Effector memory CD8-positive, alpha-beta T cell (primary cell): ENCODE measurements at regions not wholly inside any gene's neighbourhood (a gene's known extent, or its start where the extent isn't known, plus 50 kb on each side); places are given as distances from the start of the nearest gene placed in this dataset.
"Not testable (repeated sequence)": the region's sequence is repeated elsewhere in the genome, so short reads cannot be mapped to it uniquely, and the experiment has no call there.

ENCODE experiments used
- ATAC-seq: fragments of 150-1000 bp; cut with Tn5 transposase; replicated peaks from 2 replicates; pipeline ENCODE4 v1.10.0; 2021; ENCODE audit warnings: mild to moderate bottlenecking, moderate library complexity
- DNase-seq, 3 experiments: peaks; one replicate each; pipeline ENCODE4 v3.0.0; 2021
- H3K27ac Mint-ChIP-seq, 2 donors: one replicate each; pipeline ENCODE4 v1.8.0; 2022; ENCODE audit warnings: mild to moderate bottlenecking in 2 of 2, mixed read lengths in 2 of 2, moderate library complexity in 2 of 2
- H3K27me3 Mint-ChIP-seq, 2 donors: one replicate each; pipeline ENCODE4 v1.8.0; 2022; ENCODE audit warnings: mixed read lengths in 2 of 2
- H3K36me3 Mint-ChIP-seq: one replicate; pipeline ENCODE4 v1.8.0; 2022; ENCODE audit warnings: mild to moderate bottlenecking, moderate library complexity, mixed read lengths; ENCODE audit not compliant: insufficient read depth
- H3K4me1 Mint-ChIP-seq, 2 donors: one replicate each; pipeline ENCODE4 v1.8.0; 2022; ENCODE audit warnings: low read depth in 2 of 2, mixed read lengths in 2 of 2
- H3K4me3 Mint-ChIP-seq, 2 donors: one replicate each; pipeline ENCODE4 v1.8.0; 2022; ENCODE audit warnings: mild to moderate bottlenecking in 2 of 2, mixed read lengths in 2 of 2, moderate library complexity in 2 of 2
- H3K9me3 Mint-ChIP-seq, 2 donors: one replicate each; pipeline ENCODE4 v1.8.0; 2022; ENCODE audit warnings: mixed read lengths in 2 of 2

- DNase-seq (no peak), ATAC-seq (no peak)
- H3K36me3 Mint-ChIP-seq: no peaks in the 10 kb centered on the region
- H3K4me1 Mint-ChIP-seq: no peaks in the 10 kb centered on the region
- H3K27me3 Mint-ChIP-seq: no peaks in the 10 kb centered on the region
- no peaks in the 10 kb centered on the region for H3K9me3 Mint-ChIP-seq
- H3K4me3 Mint-ChIP-seq: no peak overlapping the region
- H3K27ac Mint-ChIP-seq: no peak overlapping the region
Observed at GRCh38 chr4:104549736-104550135, 55.0 kb upstream of the CXXC4 start.

GRCh38 chr4:104559502-104559901 is 64.8 kb upstream of the CXXC4 start:
- Mint-ChIP-seq H3K27me3 (no peaks in the 10 kb centered on the region), H3K36me3 (no peaks in the 10 kb centered on the region), H3K27ac (no peak overlapping the region), H3K4me1 (no peaks in the 10 kb centered on the region), H3K4me3 (no peak overlapping the region), H3K9me3 (peaks cover 0 to 7% of the 10 kb centered on the region in 2 donors)
- no peak for DNase-seq
- ATAC-seq: no peak

- Mint-ChIP-seq H3K9me3 (peaks cover 0 to 2% of the 10 kb centered on the region in 2 donors), H3K36me3 (no peaks in the 10 kb centered on the region), H3K27me3 (peaks cover 0 to 6% of the 10 kb centered on the region in 2 donors), H3K27ac (no peak overlapping the region), H3K4me3 (no peak overlapping the region), H3K4me1 (no peaks in the 10 kb centered on the region)
- ATAC-seq: no peak
- DNase-seq: no peak
Observed at GRCh38 chr4:104571341-104571740, 76.6 kb upstream of the CXXC4 start.

- ATAC-seq: no peak
- no peak overlapping the region for H3K4me3 Mint-ChIP-seq
- DNase-seq: no peak
- H3K27me3 Mint-ChIP-seq: peaks cover 0 to 8% of the 10 kb centered on the region in 2 donors
- no peaks in the 10 kb centered on the region for H3K36me3 Mint-ChIP-seq
- H3K4me1 Mint-ChIP-seq: no peaks in the 10 kb centered on the region
- H3K9me3 Mint-ChIP-seq: no peaks in the 10 kb centered on the region
- no peak overlapping the region for H3K27ac Mint-ChIP-seq
Observed at GRCh38 chr4:104574371-104574770, 79.7 kb upstream of the CXXC4 start.

- Mint-ChIP-seq H3K27ac (no peak overlapping the region), H3K4me3 (no peak overlapping the region), H3K27me3 (peaks cover 0 to 8% of the 10 kb centered on the region in 2 donors), H3K4me1 (no peaks in the 10 kb centered on the region), H3K9me3 (no peaks in the 10 kb centered on the region), H3K36me3 (no peaks in the 10 kb centered on the region)
- ATAC-seq: no peak
- DNase-seq: no peak
Observed at GRCh38 chr4:104575278-104575677, 80.6 kb upstream of the CXXC4 start.

- H3K9me3 Mint-ChIP-seq: no peaks in the 10 kb centered on the region
- no peak for ATAC-seq
Observed at GRCh38 chr4:104577405-104577804, 82.7 kb upstream of the CXXC4 start.

GRCh38 chr4:104581476-104581875 is 86.8 kb upstream of the CXXC4 start:
- not testable (repeated sequence) for H3K36me3 Mint-ChIP-seq, H3K4me3 Mint-ChIP-seq, DNase-seq, H3K27ac Mint-ChIP-seq, ATAC-seq, H3K4me1 Mint-ChIP-seq, H3K9me3 Mint-ChIP-seq, H3K27me3 Mint-ChIP-seq

More at GRCh38 chr4:104577405-104577804, 82.7 kb upstream of the CXXC4 start:
- no peak for DNase-seq
- no peaks in the 10 kb centered on the region for H3K4me1 Mint-ChIP-seq
- no peak overlapping the region for H3K4me3 Mint-ChIP-seq
- H3K27me3 Mint-ChIP-seq: peaks cover 0 to 8% of the 10 kb centered on the region in 2 donors
- no peaks in the 10 kb centered on the region for H3K36me3 Mint-ChIP-seq
- no peak overlapping the region for H3K27ac Mint-ChIP-seq

GRCh38 chr4:104582056-104582455 is 87.4 kb upstream of the CXXC4 start:
- not testable (repeated sequence) for H3K4me1 Mint-ChIP-seq, H3K27ac Mint-ChIP-seq, H3K9me3 Mint-ChIP-seq, H3K36me3 Mint-ChIP-seq, H3K27me3 Mint-ChIP-seq, DNase-seq, H3K4me3 Mint-ChIP-seq, ATAC-seq

- Mint-ChIP-seq H3K4me1 (no peaks in the 10 kb centered on the region), H3K27ac (no peak overlapping the region), H3K4me3 (no peak overlapping the region), H3K36me3 (no peaks in the 10 kb centered on the region), H3K27me3 (no peaks in the 10 kb centered on the region), H3K9me3 (no peaks in the 10 kb centered on the region)
- DNase-seq (no peak), ATAC-seq (no peak)
Observed at GRCh38 chr4:104589264-104589868, 94.7 kb upstream of the CXXC4 start.

- H3K9me3 Mint-ChIP-seq: no peaks in the 10 kb centered on the region
- no peak overlapping the region for H3K4me3 Mint-ChIP-seq
- H3K36me3 Mint-ChIP-seq: no peaks in the 10 kb centered on the region
- DNase-seq (no peak), ATAC-seq (no peak)
- no peaks in the 10 kb centered on the region for H3K4me1 Mint-ChIP-seq
- H3K27ac Mint-ChIP-seq: no peak overlapping the region
- no peaks in the 10 kb centered on the region for H3K27me3 Mint-ChIP-seq
Observed at GRCh38 chr4:104591510-104591911, 96.8 kb upstream of the CXXC4 start.

- Mint-ChIP-seq H3K4me3 (no peak overlapping the region), H3K27me3 (no peaks in the 10 kb centered on the region), H3K4me1 (no peaks in the 10 kb centered on the region), H3K36me3 (no peaks in the 10 kb centered on the region), H3K27ac (no peak overlapping the region), H3K9me3 (no peaks in the 10 kb centered on the region)
- ATAC-seq (no peak), DNase-seq (no peak)
Observed at GRCh38 chr4:104592183-104592582, 97.5 kb upstream of the CXXC4 start.

- H3K27me3 Mint-ChIP-seq: no peaks in the 10 kb centered on the region
- no peaks in the 10 kb centered on the region for H3K36me3 Mint-ChIP-seq
- no peak for DNase-seq
- H3K27ac Mint-ChIP-seq: no peak overlapping the region
- peak overlapping the region in 1 of 2 donors; percentile 20 for H3K4me3 Mint-ChIP-seq
- no peaks in the 10 kb centered on the region for H3K4me1 Mint-ChIP-seq
- H3K9me3 Mint-ChIP-seq: no peaks in the 10 kb centered on the region
- ATAC-seq: no peak
Observed at GRCh38 chr4:104593019-104593418, 98.3 kb upstream of the CXXC4 start.

GRCh38 chr4:104596189-104596588 is 101.5 kb upstream of the CXXC4 start:
- no peaks in the 10 kb centered on the region for H3K9me3 Mint-ChIP-seq
- no peaks in the 10 kb centered on the region for H3K36me3 Mint-ChIP-seq
- H3K4me1 Mint-ChIP-seq: no peaks in the 10 kb centered on the region
- ATAC-seq (no peak), DNase-seq (no peak)
- no peak overlapping the region for H3K27ac Mint-ChIP-seq
- H3K4me3 Mint-ChIP-seq: no peak overlapping the region
- no peaks in the 10 kb centered on the region for H3K27me3 Mint-ChIP-seq

GRCh38 chr4:104615496-104615895 is 120.8 kb upstream of the CXXC4 start:
- no peak overlapping the region for H3K4me3 Mint-ChIP-seq

GRCh38 chr4:104615926-104616325 is 121.2 kb upstream of the CXXC4 start:
- Mint-ChIP-seq H3K27ac (no peak overlapping the region), H3K36me3 (no peaks in the 10 kb centered on the region), H3K9me3 (peaks cover 5 to 7% of the 10 kb centered on the region in 2 donors), H3K27me3 (no peaks in the 10 kb centered on the region), H3K4me3 (no peak overlapping the region), H3K4me1 (no peaks in the 10 kb centered on the region)
- no peak for ATAC-seq
- no peak for DNase-seq

More at GRCh38 chr4:104615496-104615895, 120.8 kb upstream of the CXXC4 start:
- no peaks in the 10 kb centered on the region for H3K27me3 Mint-ChIP-seq
- H3K36me3 Mint-ChIP-seq: no peaks in the 10 kb centered on the region
- H3K27ac Mint-ChIP-seq: no peak overlapping the region
- no peak for ATAC-seq
- H3K4me1 Mint-ChIP-seq: no peaks in the 10 kb centered on the region
- no peak for DNase-seq
- peaks cover 5 to 7% of the 10 kb centered on the region in 2 donors for H3K9me3 Mint-ChIP-seq
